Stimulated activated CD4-positive, alpha-beta T cell treated with anti-CD3 and anti-CD28 coated beads, Interleukin-4, amount 100 ng/mL, for 48 hours (primary cell): ENCODE measurements at regions not wholly inside any gene's neighbourhood (a gene's known extent, or its start where the extent isn't known, plus 50 kb on each side); places are given as distances from the start of the nearest gene placed in this dataset.
"Not testable (repeated sequence)": the region's sequence is repeated elsewhere in the genome, so short reads cannot be mapped to it uniquely, and the experiment has no call there.

Source experiments
- DNase-seq, 2 donors: peaks; one replicate each; pipeline ENCODE4 v3.0.0-alpha.2; 2020; ENCODE audit warnings: low read depth in 2 of 2

GRCh38 chr6:166877906-166878305, 78.4 kb downstream of the RNASET2 start:
- DNase-seq, result no peak

- no peak for DNase-seq
These were observed 79.0 kb downstream of the RNASET2 start for GRCh38 chr6:166877349-166877748.

- no peak for DNase-seq
These were observed 83.8 kb downstream of the RNASET2 start for GRCh38 chr6:166872531-166873009.

- DNase-seq, result no peak
These were observed 85.6 kb downstream of the RNASET2 start for GRCh38 chr6:166870602-166871208.

DNA sequence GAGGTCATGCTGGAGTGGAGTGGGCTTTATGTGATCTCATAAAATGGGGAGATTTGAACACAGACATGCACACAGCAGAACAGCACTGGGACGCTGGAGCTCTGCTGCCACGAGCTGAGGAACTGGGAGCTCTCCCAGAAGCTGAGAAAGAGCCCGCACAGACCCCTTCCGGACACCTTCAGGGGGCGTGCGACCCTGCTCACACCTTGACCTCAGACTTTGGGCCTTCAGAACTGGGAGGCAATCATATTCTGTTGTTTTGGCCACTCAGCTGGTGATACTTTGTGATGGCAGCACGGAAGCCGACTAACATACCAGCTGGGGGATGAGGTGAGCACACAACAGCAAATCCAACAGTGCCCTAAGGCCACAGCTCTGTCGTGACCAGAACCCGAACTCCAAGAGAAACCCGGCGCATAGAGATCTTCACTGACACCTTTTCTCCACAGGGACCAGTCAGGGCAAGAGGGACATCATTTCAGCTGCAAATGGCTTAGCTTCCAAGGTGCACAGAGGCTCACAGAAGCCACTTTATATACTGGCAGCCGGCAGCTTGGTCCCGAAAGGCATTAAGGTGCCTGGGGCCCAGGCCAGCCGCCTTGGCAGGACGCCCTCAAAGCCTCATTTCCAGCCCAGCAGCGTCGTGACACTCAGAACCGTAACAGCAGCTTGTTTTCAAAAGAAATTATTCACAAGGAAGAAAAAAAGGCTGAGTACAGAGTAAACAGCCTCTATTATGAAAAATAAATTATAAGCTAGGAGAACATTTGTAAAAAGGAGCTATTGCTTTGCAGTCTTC, 89.3 kb downstream of the RNASET2 start:
- no peak for DNase-seq

DNA sequence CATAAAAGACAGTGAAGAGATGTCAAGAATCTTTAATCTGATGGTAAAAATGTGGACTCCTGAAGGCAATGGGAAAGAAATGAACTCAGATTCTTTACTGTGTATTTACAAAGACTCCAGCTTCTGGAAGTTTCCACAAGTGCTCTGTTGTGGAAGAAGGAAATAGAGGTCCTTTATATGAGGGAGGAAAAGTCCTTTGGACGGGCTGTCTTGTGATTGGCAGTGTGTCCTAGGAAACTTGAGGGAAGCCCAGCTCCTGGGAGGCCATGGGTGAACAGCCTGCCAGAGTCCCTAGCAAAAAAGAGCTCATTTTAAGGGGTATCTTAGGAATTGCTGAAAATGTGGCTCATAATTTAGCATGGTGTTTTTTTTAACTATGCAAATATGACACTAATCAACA, 92.0 kb downstream of the RNASET2 start:
- no peak for DNase-seq

DNA sequence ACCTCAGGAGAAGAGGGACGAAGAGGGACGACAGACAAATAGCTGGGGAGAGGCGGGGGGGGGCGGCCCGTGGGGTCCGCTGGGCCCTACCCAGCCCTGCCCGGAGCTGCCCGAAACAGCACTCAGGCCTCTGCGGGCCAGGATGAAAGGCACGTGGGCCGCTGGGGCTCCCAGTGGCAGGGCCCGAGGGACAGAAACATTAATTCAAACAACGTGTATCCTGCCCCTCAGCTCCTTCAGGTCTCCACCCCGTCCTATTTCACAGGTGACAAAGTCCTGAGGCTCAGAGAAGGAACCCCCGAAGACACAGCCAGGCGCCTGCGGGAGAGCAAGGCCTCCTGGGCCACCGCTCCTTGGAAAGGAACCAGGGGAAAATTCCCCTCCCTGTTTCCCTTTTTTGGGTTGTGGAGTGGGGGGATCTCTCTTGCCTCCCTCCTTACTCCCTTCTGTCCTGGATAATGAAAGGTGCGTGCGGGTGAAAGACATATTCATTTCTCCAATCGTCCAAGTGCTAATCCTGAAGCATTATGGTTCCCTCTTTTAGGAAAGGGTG, 93.3 kb downstream of the RNASET2 start:
- DNase-seq, result no peak

- DNase-seq, result peak in 1 of 2 donors; percentile 12
These were observed 93.9 kb downstream of the RNASET2 start for GRCh38 chr6:166862287-166862977.

DNA sequence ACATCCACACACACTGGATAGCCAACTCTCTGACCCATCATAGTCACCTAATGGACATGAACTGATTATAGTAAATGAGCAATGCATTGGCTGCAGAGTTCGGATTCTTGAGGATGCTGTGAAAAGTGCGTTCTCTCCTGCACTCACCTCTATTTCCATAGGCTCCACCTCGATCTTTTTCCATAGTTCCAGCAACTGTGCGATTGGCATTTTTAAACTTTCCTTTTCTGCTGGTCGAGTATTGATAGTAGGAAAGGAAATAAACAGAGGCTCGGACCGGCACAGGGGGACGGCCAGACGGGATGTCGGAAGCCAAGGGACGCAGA, 94.4 kb downstream of the RNASET2 start:
- no peak for DNase-seq

DNA sequence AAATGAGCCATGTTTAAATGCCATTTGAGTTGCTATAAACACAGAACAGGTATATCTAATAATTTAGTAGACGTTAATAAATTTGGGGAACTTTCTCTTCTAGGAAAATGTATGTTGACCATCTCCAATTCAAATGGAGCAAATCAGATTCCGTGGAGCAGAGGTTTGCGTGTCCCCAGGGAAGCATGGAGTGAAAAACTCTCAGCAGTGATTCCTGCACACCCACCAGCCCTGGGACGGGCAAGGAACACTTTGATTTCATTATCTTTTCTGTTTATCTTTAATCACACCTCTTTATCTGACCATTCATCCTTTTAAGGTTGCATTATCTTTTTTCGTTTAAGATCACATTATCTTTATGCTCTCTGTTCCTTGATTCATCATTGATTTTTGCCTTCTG, 95.0 kb downstream of the RNASET2 start:
- DNase-seq, result no peak

- no peak for DNase-seq
These were observed 96.0 kb downstream of the RNASET2 start for GRCh38 chr6:166860392-166860791.

DNA sequence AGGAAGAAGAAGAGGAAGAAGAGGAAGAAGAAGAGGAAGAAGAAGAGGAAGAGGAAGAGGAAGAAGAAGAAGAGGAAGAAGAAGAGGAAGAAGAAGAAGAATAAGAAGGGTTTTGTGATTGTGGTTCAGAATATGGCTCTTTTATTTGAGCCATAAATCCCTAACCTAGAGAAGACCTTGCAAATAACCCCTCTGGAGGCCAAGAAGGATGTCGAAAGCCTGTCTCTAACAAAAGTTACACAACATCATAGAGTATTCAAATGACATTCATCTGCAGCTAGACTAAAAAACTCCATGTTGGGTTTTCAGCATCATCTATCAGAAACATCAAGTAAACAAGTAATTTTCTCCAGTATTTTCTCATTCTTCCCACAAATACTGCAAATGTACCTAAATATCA, 100.9 kb downstream of the RNASET2 start:
- DNase-seq, result no peak

- DNase-seq, result no peak
These were observed 102.7 kb downstream of the RNASET2 start for GRCh38 chr6:166853371-166854325.

GRCh38 chr6:166852451-166852975, 103.8 kb downstream of the RNASET2 start:
- no peak for DNase-seq

DNA sequence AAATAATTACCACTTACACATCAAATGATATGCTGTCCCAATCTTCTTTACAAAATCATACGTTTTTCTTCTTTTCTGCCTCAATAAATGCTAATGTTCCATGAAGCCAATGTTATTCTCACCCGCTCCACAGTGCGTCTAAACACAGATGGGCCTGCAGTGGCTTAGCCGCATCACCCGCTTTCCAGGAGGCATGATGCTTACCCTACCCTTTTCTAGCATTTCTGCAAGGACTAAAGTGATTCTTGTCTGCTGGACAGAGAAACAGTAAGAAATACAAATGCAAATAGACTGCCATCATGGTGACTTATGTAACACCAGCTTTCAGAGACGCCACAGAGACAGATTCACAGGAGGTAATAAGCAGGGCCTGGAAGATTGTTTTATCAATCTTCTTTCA, 104.4 kb downstream of the RNASET2 start:
- DNase-seq, result no peak

GRCh38 chr6:166851426-166851825, 104.9 kb downstream of the RNASET2 start:
- no peak for DNase-seq

DNA sequence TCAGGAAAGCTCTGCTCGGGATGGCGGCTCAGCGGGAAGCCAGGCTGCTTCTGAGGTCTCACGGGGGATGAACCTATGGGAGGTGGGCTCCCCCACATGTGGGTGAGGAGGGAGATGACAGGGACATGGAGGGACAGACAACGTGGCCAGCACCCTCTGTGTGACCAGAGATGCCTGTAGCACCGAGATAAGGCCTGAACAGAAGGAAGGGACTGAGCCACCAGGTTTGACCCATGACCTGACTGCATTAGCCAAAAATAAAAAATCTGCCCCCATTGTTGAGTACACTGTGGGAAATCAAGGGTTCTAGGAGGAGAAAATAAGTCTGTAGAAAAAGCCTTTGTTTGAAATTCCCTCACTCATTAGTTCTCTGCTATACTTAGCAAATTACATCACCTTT, 105.7 kb downstream of the RNASET2 start:
- DNase-seq, result no peak

DNA sequence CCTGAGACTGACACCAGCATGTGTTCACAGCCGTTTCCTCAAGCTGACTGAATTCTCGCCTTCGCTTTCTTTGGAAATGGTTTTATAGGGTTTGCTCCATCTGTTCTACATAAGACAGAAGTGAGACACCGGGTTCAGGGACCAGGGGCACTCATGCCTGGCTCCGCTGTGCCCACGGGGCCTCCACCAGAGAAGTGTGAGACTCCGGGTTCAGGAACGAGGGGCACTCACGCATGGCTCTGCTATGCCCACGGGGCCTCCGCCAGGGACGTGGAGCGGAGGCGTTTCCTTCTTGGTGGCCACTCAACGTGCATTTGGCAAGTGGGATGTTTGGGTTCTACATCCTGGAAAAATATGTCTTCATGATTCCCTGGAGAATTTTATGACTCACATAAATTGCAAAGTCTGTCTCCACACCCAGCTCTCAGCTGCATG, 106.6 kb downstream of the RNASET2 start:
- no peak for DNase-seq

GRCh38 chr6:166848979-166849748, 107.2 kb downstream of the RNASET2 start:
- no peak for DNase-seq

- not testable (repeated sequence) for DNase-seq
These were observed 109.8 kb downstream of the RNASET2 start for GRCh38 chr6:166846446-166847142.
